T follicular helper cell (primary cell): ENCODE measurements at regions not wholly inside any gene's neighbourhood (a gene's known extent, or its start where the extent isn't known, plus 50 kb on each side); places are given as distances from the start of the nearest gene placed in this dataset.

ENCODE experiments used
- DNase-seq: peaks from one replicate; pipeline ENCODE4 v3.0.0-alpha.2; 2020; ENCODE audit warnings: low read depth

- no peak for DNase-seq
These were observed 1950.9 kb downstream of the C4orf33 start for GRCh38 chr4:131046821-131047220.

GRCh38 chr4:131052646-131053045 is 1956.7 kb downstream of the C4orf33 start:
- no peak for DNase-seq

- DNase-seq = no peak
These were observed 1958.6 kb downstream of the C4orf33 start for GRCh38 chr4:131054489-131055019.

- DNase-seq = no peak
These were observed 1965.8 kb downstream of the C4orf33 start for GRCh38 chr4:131061734-131062133.

- DNase-seq = no peak
These were observed 1967.9 kb downstream of the C4orf33 start for GRCh38 chr4:131063878-131064277.

GRCh38 chr4:131081069-131081468 is 1985.1 kb downstream of the C4orf33 start:
- no peak for DNase-seq

GRCh38 chr4:131084997-131085396 is 1989.0 kb downstream of the C4orf33 start:
- no peak for DNase-seq

- DNase-seq = no peak
These were observed 1995.9 kb downstream of the C4orf33 start for GRCh38 chr4:131091896-131092295.

GRCh38 chr4:131093303-131093702 is 1997.4 kb downstream of the C4orf33 start:
- DNase-seq = no peak

- DNase-seq = no peak
These were observed 2003.0 kb downstream of the C4orf33 start for GRCh38 chr4:131098976-131099375.

GRCh38 chr4:131113273-131113672 is 2017.3 kb downstream of the C4orf33 start:
- DNase-seq = no peak

- DNase-seq = no peak
These were observed 2017.8 kb downstream of the C4orf33 start for GRCh38 chr4:131113704-131114103.

GRCh38 chr4:131119661-131120060 is 2023.7 kb downstream of the C4orf33 start:
- no peak for DNase-seq

- DNase-seq = no peak
These were observed 2011.9 kb upstream of the PCDH10 start for GRCh38 chr4:131137196-131137595.

- DNase-seq = no peak
These were observed 1989.8 kb upstream of the PCDH10 start for GRCh38 chr4:131159261-131159660.

- no peak for DNase-seq
These were observed 1956.8 kb upstream of the PCDH10 start for GRCh38 chr4:131192318-131192717.

- no peak for DNase-seq
These were observed 1941.5 kb upstream of the PCDH10 start for GRCh38 chr4:131207589-131207988.

GRCh38 chr4:131248314-131248713 is 1900.8 kb upstream of the PCDH10 start:
- no peak for DNase-seq

GRCh38 chr4:131251321-131251720 is 1897.8 kb upstream of the PCDH10 start:
- DNase-seq = no peak

- DNase-seq = no peak
These were observed 1891.9 kb upstream of the PCDH10 start for GRCh38 chr4:131257241-131257640.

GRCh38 chr4:131258361-131258760 is 1890.7 kb upstream of the PCDH10 start:
- no peak for DNase-seq

- DNase-seq = no peak
These were observed 1860.7 kb upstream of the PCDH10 start for GRCh38 chr4:131288441-131288840.

- no peak for DNase-seq
These were observed 1852.9 kb upstream of the PCDH10 start for GRCh38 chr4:131296192-131296591.

- no peak for DNase-seq
These were observed 1847.0 kb upstream of the PCDH10 start for GRCh38 chr4:131302108-131302507.

- no peak for DNase-seq
These were observed 1844.4 kb upstream of the PCDH10 start for GRCh38 chr4:131304686-131305085.
